Gastroesophageal sphincter (tissue), 4 donors: ENCODE measurements at regions not wholly inside any gene's neighbourhood (a gene's known extent, or its start where the extent isn't known, plus 50 kb on each side); places are given as distances from the start of the nearest gene placed in this dataset.

ENCODE experiments used
- ATAC-seq: fragments of 150-250 bp; one replicate; pipeline ENCODE4 v1.9.1; 2016; ENCODE audit warnings: mild to moderate bottlenecking, moderate library complexity
- H3K27ac ChIP-seq, 4 donors: fragments of 200-600 bp; sonication (generic) in 3 of 4; 1 replicate in 3 of 4; 2 replicates in 1 of 4; pipeline ENCODE4 v1.5.1; 2016 to 2019
- H3K27me3 ChIP-seq: fragments of 200-600 bp; sonication (generic); one replicate; pipeline ENCODE4 v1.5.1; 2019
- H3K36me3 ChIP-seq, 2 donors: fragments of 200-600 bp; sonication (generic); one replicate each; pipeline ENCODE4 v1.5.1; 2019; ENCODE audit warnings: control low read depth in 1 of 2
- H3K4me1 ChIP-seq, 3 donors: fragments of 200-600 bp; sonication (generic); 1 replicate in 2 of 3; 2 replicates in 1 of 3; pipeline ENCODE4 v1.5.1; 2016 to 2019; ENCODE audit warnings: control low read depth in 2 of 3
- H3K4me3 ChIP-seq, 2 donors: fragments of 200-600 bp; sonication (generic); one replicate each; pipeline ENCODE4 v1.5.1; 2019; ENCODE audit warnings: mild to moderate bottlenecking in 1 of 2, moderate library complexity in 1 of 2
- H3K9me3 ChIP-seq, 3 donors: fragments of 200-600 bp; sonication (generic); one replicate each; pipeline ENCODE4 v1.5.1; 2017 to 2019; ENCODE audit warnings: control low read depth in 2 of 3
- CTCF ChIP-seq, 4 experiments: fragments of 200-600 bp in 2 of 4; fragments of 450-650 bp in 2 of 4; sonication (generic) in 1 of 4; IDR thresholded peaks; one replicate each; pipeline ENCODE4 v1.5.1; 2017 to 2019; ENCODE audit warnings: antibody characterized with exemption in 4 of 4, mild to moderate bottlenecking in 2 of 4, moderate library complexity in 2 of 4
- EP300 ChIP-seq: sonication (generic); formaldehyde crosslinking; IDR thresholded peaks from one replicate; pipeline ENCODE4 v1.6.1; 2017; ENCODE audit warnings: antibody characterized with exemption, mild to moderate bottlenecking
- POLR2A ChIP-seq, 2 donors: fragments of 450-650 bp; IDR thresholded peaks; one replicate each; pipeline ENCODE4 v1.6.1; 2017; ENCODE audit warnings: antibody characterized with exemption in 2 of 2, mild to moderate bottlenecking in 2 of 2, moderate library complexity in 1 of 2
- POLR2AphosphoS5 ChIP-seq: sonication (generic); formaldehyde crosslinking; IDR thresholded peaks from one replicate; pipeline ENCODE4 v1.6.1; 2017; ENCODE audit warnings: antibody characterized with exemption
- WGBS, 2 donors: methylation state at CpG; one replicate each; pipeline ENCODE4 v1.1.5; 2018; ENCODE audit warnings: low coverage in 1 of 2; 5-methylcytosine and 5-hydroxymethylcytosine counted together

DNA sequence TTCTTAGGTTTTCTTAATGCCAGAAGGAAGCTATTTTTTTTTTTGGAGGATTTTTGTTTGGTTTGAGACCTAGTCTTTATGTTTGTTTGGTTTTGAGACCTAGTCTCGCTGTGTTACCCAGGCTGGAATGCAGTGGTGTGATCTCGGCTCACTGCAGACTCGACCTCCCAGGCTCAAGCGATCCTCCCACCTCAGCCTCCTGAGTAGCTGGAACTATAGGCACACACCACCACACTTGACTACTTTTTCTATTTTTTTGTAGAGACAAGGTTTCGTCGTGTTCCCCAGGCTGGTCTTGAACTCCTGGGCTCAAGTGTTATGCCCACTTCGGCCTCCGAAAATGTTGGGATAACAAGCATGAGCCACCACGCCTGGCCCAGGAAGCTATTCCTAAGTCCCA lies 67.8 kb upstream of the NHSL1 start:
- H3K27ac ChIP-seq: no peak overlapping the region
- no peak for TF ChIP-seq EP300
- TF ChIP-seq CTCF (IDR thresholded peaks at IDR 0.05): no peak
- TF ChIP-seq POLR2A (IDR thresholded peaks at IDR 0.05): no peak
- no peak for TF ChIP-seq POLR2AphosphoS5
- no peaks in the 10 kb centered on the region for H3K9me3 ChIP-seq
- 93 to 99% methylated on average over 6 to 9 of the region's 9 CpGs for WGBS, 2 donors
- ATAC-seq: no peak
- H3K4me1 ChIP-seq: peaks cover 0 to 17% (median 0%) of the 10 kb centered on the region in 3 donors
- peaks cover 26% of the 10 kb centered on the region for H3K27me3 ChIP-seq
- H3K4me3 ChIP-seq: no peak overlapping the region
- H3K36me3 ChIP-seq: no peaks in the 10 kb centered on the region

DNA sequence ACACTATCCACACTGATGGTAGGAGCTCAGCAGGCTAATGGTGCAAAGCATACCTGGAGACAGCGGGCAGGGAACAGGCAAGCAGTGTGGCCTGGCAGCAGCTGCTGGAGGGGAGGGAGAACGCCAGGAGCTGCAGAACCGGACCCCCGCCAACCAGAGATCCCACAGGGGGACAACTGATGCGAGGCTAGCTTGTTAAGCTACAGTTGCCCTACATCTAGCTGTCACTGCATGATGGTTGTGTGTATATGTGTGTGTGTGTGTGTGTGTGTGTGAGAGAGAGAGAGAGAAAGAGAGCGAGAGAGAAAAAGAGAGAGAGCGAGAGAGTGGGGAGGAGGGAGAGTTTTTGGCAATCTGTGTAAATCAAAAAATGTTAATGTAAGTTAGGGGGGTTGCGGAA lies 69.7 kb upstream of the NHSL1 start:
- ATAC-seq: no peak
- whole genome bisulfite sequencing, 2 donors: 82 to 91% methylated on average over 7 to 8 of the region's 8 CpGs

DNA sequence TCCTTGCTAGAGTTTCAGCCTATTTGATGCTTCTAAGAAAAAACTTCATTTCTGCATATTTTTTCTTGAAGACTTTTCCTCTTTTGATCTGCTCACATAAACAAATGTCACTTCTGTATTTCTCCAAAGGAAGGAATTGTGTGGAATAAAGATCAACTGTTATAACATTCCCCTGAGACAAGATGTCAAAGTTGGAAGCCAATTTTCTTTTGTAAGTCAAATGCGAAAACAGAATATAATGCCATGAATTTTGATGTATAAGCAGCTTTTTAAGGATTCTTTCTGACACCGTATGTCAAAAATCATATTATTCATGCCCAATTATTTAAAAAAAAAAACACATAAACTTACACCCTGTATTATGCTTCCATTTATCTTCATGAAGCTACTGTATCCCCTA lies 70.3 kb upstream of the NHSL1 start:
- no peak for ATAC-seq
- Histone ChIP-seq H3K4me3 (no peak overlapping the region), H3K27me3 (peaks cover 26% of the 10 kb centered on the region), H3K4me1 (peaks cover 0 to 23% (median 0%) of the 10 kb centered on the region in 3 donors), H3K36me3 (no peaks in the 10 kb centered on the region), H3K9me3 (no peaks in the 10 kb centered on the region), H3K27ac (no peak overlapping the region)
- no peak for TF ChIP-seq POLR2A (IDR thresholded peaks at IDR 0.05)
- TF ChIP-seq CTCF (IDR thresholded peaks at IDR 0.05): no peak
- TF ChIP-seq POLR2AphosphoS5: no peak
- no peak for TF ChIP-seq EP300
- 73 to 87% methylated on average over 2 of the region's 2 CpGs for WGBS, 2 donors

More for the DNA sequence above, 69.7 kb upstream of the NHSL1 start:
- no peaks in the 10 kb centered on the region for H3K36me3 ChIP-seq
- peaks cover 0 to 23% (median 0%) of the 10 kb centered on the region in 3 donors for H3K4me1 ChIP-seq
- no peak for TF ChIP-seq EP300
- TF ChIP-seq POLR2A (IDR thresholded peaks at IDR 0.05): no peak
- TF ChIP-seq POLR2AphosphoS5: no peak
- TF ChIP-seq CTCF (IDR thresholded peaks at IDR 0.05): no peak
- no peaks in the 10 kb centered on the region for H3K9me3 ChIP-seq
- peaks cover 26% of the 10 kb centered on the region for H3K27me3 ChIP-seq
- H3K27ac ChIP-seq: no peak overlapping the region
- H3K4me3 ChIP-seq: no peak overlapping the region

DNA sequence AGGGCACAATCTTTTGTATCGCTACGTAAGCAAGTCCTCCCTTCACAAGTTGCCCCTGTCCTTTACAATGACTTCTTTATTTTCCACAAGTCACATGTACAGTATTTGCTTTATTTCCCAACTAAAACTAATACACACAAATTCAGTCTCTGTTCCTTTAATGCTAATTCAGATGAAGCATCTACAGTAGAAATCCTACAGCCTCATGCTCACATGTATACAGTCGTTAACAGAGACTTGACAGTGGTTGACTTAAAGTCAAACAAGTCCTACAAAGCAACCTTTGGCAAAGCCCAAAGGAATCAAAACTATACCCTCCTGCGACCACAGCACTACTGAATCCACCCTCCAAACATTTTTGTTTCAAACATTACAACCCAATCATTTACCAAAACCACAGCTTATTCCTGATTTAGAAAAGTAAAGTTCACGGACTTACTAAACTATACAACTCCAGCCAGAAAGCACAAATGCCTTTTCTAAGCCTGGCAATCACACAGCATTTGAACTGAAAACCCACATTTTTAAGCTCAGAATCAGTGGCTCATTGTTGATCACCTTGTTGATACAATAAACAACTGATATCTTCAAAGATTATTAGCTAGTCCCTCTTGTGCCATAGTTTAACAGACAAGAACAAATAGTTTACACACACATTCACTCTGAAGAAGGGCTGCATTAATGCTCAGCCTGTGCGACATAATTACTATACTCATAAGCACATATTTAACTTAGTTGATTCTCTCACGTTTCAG lies 70.9 kb upstream of the NHSL1 start:
- ATAC-seq: no peak
- WGBS, 2 donors: 61 to 99% methylated on average over 7 of the region's 7 CpGs
- Histone ChIP-seq H3K9me3 (no peaks in the 10 kb centered on the region), H3K4me3 (peak overlapping the region in 1 of 2 donors; percentile 49), H3K27ac (no peak overlapping the region), H3K27me3 (peaks cover 26% of the 10 kb centered on the region), H3K4me1 (peaks cover 0 to 23% (median 0%) of the 10 kb centered on the region in 3 donors), H3K36me3 (no peaks in the 10 kb centered on the region)
- no peak for TF ChIP-seq EP300
- TF ChIP-seq POLR2AphosphoS5: no peak

GRCh38 chr6:138570725-138571029 lies 71.4 kb upstream of the NHSL1 start:
- peaks cover 26% of the 10 kb centered on the region for H3K27me3 ChIP-seq
- no peak overlapping the region for H3K27ac ChIP-seq
- TF ChIP-seq EP300 (no peak), CTCF (IDR thresholded peaks at IDR 0.05) (no peak)
- WGBS, 2 donors: 72 to 75% methylated on average over 4 of the region's 4 CpGs
- no peaks in the 10 kb centered on the region for H3K9me3 ChIP-seq
- no peak for ATAC-seq
- peak overlapping the region in 1 of 2 donors; percentile 49 for H3K4me3 ChIP-seq
- no peaks in the 10 kb centered on the region for H3K36me3 ChIP-seq
- peaks cover 0 to 23% (median 0%) of the 10 kb centered on the region in 3 donors for H3K4me1 ChIP-seq
